A673 (cell line): ENCODE measurements at regions not wholly inside any gene's neighbourhood (a gene's known extent, or its start where the extent isn't known, plus 50 kb on each side); places are given as distances from the start of the nearest gene placed in this dataset.

ENCODE experiments used
- CTCF ChIP-seq: fragments of 300-800, 200-600 bp; sonication (generic); conservative IDR thresholded peaks from 2 replicates; pipeline ENCODE4 v1.5.1; 2017; ENCODE audit warnings: low read depth, mild to moderate bottlenecking, antibody characterized with exemption, low read length, moderate library complexity, mixed read lengths
- EZH2 ChIP-seq: fragments of 200-600 bp; sonication (generic); IDR thresholded peaks from 2 replicates; pipeline ENCODE4 v1.6.1; 2017; ENCODE audit warnings: borderline replicate concordance, low read depth, mild to moderate bottlenecking, mixed read lengths, antibody characterized with exemption, low read length; ENCODE audit not compliant: poor library complexity, severe bottlenecking

- TF ChIP-seq EZH2 (no peak), CTCF (no peak)
These were observed 137.7 kb downstream of the DKK1 start for GRCh38 chr10:52451817-52452216.
